NT2/D1 (cell line): ENCODE measurements at regions not wholly inside any gene's neighbourhood (a gene's known extent, or its start where the extent isn't known, plus 50 kb on each side); places are given as distances from the start of the nearest gene placed in this dataset.

Experiments used
- SUZ12 ChIP-seq: IDR thresholded peaks from 2 replicates; pipeline ENCODE4 v1.6.1; 2011; ENCODE audit not compliant: insufficient read length, insufficient read depth; ENCODE audit errors: extremely low read depth
- YY1 ChIP-seq: IDR thresholded peaks from 2 replicates; pipeline ENCODE4 v1.6.1; 2011; ENCODE audit not compliant: insufficient read length, insufficient read depth
- ZNF274 ChIP-seq: IDR thresholded peaks from 2 replicates; pipeline ENCODE4 v1.6.1; 2011; ENCODE audit warnings: mild to moderate bottlenecking, low read depth, low read length

- TF ChIP-seq YY1 (no peak), ZNF274 (no peak), SUZ12 (no peak)
Measured at GRCh38 chr16:85448557-85449190, 164.4 kb upstream of the GSE1 start.
